ENCODE measurements at regions not wholly inside any gene's neighbourhood (a gene's known extent, or its start where the extent isn't known, plus 50 kb on each side); places are given as distances from the start of the nearest gene placed in this dataset.

- no peak for FAIRE-seq
- DNase-seq (ENCODE audit: extremely low spot score, insufficient read length, low read depth): no peak
Observed at GRCh38 chr5:68515514-68515913, 300.0 kb downstream of the PIK3R1 start.

- no peak for FAIRE-seq
Observed at GRCh38 chr5:68518286-68518685, 302.7 kb downstream of the PIK3R1 start.

GRCh38 chr5:68519143-68519542, 303.6 kb downstream of the PIK3R1 start:
- DNase-seq (ENCODE audit: extremely low spot score, insufficient read length, low read depth) (no peak), FAIRE-seq (no peak)

More at GRCh38 chr5:68518286-68518685, 302.7 kb downstream of the PIK3R1 start:
- DNase-seq (ENCODE audit: extremely low spot score, insufficient read length, low read depth): no peak

GRCh38 chr5:68521776-68522175, 306.2 kb downstream of the PIK3R1 start:
- FAIRE-seq: no peak
- DNase-seq (ENCODE audit: extremely low spot score, insufficient read length, low read depth): no peak

GRCh38 chr5:68522863-68523262, 307.3 kb downstream of the PIK3R1 start:
- no peak for DNase-seq (ENCODE audit: extremely low spot score, insufficient read length, low read depth)

GRCh38 chr5:68528821-68529273, 313.3 kb downstream of the PIK3R1 start:
- DNase-seq (ENCODE audit: extremely low spot score, insufficient read length, low read depth) (no peak), FAIRE-seq (no peak)

More at GRCh38 chr5:68522863-68523262, 307.3 kb downstream of the PIK3R1 start:
- no peak for FAIRE-seq

GRCh38 chr5:68529581-68529980, 314.0 kb downstream of the PIK3R1 start:
- no peak for DNase-seq (ENCODE audit: extremely low spot score, insufficient read length, low read depth)
- FAIRE-seq: no peak

- DNase-seq (ENCODE audit: extremely low spot score, insufficient read length, low read depth): no peak
- FAIRE-seq: no peak
Observed at GRCh38 chr5:68531970-68532369, 316.4 kb downstream of the PIK3R1 start.

GRCh38 chr5:68533051-68533450, 317.5 kb downstream of the PIK3R1 start:
- FAIRE-seq (no peak), DNase-seq (ENCODE audit: extremely low spot score, insufficient read length, low read depth) (no peak)

- FAIRE-seq: no peak
Observed at GRCh38 chr5:68533571-68534084, 318.1 kb downstream of the PIK3R1 start.

GRCh38 chr5:68534131-68534940, 318.8 kb downstream of the PIK3R1 start:
- DNase-seq (ENCODE audit: extremely low spot score, insufficient read length, low read depth) (no peak), FAIRE-seq (no peak)

More at GRCh38 chr5:68533571-68534084, 318.1 kb downstream of the PIK3R1 start:
- DNase-seq (ENCODE audit: extremely low spot score, insufficient read length, low read depth): no peak

GRCh38 chr5:68534956-68535520, 319.5 kb downstream of the PIK3R1 start:
- DNase-seq (ENCODE audit: extremely low spot score, insufficient read length, low read depth) (no peak), FAIRE-seq (no peak)

- DNase-seq (ENCODE audit: extremely low spot score, insufficient read length, low read depth) (no peak), FAIRE-seq (no peak)
Observed at GRCh38 chr5:68538814-68539420, 323.4 kb downstream of the PIK3R1 start.

- DNase-seq (ENCODE audit: extremely low spot score, insufficient read length, low read depth): no peak
- FAIRE-seq: no peak
Observed at GRCh38 chr5:68540798-68541590, 325.4 kb downstream of the PIK3R1 start.

GRCh38 chr5:68542207-68542606, 326.7 kb downstream of the PIK3R1 start:
- DNase-seq (ENCODE audit: extremely low spot score, insufficient read length, low read depth) (no peak), FAIRE-seq (no peak)

- no peak for FAIRE-seq
Observed at GRCh38 chr5:68543212-68543611, 327.7 kb downstream of the PIK3R1 start.

GRCh38 chr5:68544091-68544647, 328.6 kb downstream of the PIK3R1 start:
- no peak for DNase-seq (ENCODE audit: extremely low spot score, insufficient read length, low read depth)
- no peak for FAIRE-seq

More at GRCh38 chr5:68543212-68543611, 327.7 kb downstream of the PIK3R1 start:
- DNase-seq (ENCODE audit: extremely low spot score, insufficient read length, low read depth): no peak

- FAIRE-seq (no peak), DNase-seq (ENCODE audit: extremely low spot score, insufficient read length, low read depth) (no peak)
Observed at GRCh38 chr5:68544648-68545552, 329.3 kb downstream of the PIK3R1 start.

Measured in GM18507 (cell line).